ENCODE measurements at regions not wholly inside any gene's neighbourhood (a gene's known extent, or its start where the extent isn't known, plus 50 kb on each side); places are given as distances from the start of the nearest gene placed in this dataset.

- Histone ChIP-seq H3K4me1 (no peaks in the 10 kb centered on the region), H3K9me3 (no peaks in the 10 kb centered on the region), H3K27ac (no peak overlapping the region), H3K4me3 (no peak overlapping the region), H3K27me3 (peaks cover 5% of the 10 kb centered on the region), H3K36me3 (no peaks in the 10 kb centered on the region)
- 40% methylated on average over 14 of the region's 14 CpGs for WGBS
- TF ChIP-seq EP300 (IDR thresholded peaks at IDR 0.05) = no peak
- TF ChIP-seq CTCF (IDR thresholded peaks at IDR 0.05) = no peak
- TF ChIP-seq POLR2A (IDR thresholded peaks at IDR 0.05) = no peak
- no peak for TF ChIP-seq POLR2AphosphoS5 (IDR thresholded peaks at IDR 0.05)
- DNase-seq (ENCODE audit: low spot score in 2 of 2) = no peak
Measured at GRCh38 chr7:98705626-98706025, 88.5 kb downstream of the NPTX2 start.

- whole genome bisulfite sequencing = 69% methylated on average over 4 of the region's 4 CpGs
- H3K36me3 ChIP-seq = no peaks in the 10 kb centered on the region
- DNase-seq (ENCODE audit: low spot score in 2 of 2) = no peak
- TF ChIP-seq POLR2AphosphoS5 (IDR thresholded peaks at IDR 0.05) (no peak), POLR2A (IDR thresholded peaks at IDR 0.05) (no peak), CTCF (IDR thresholded peaks at IDR 0.05) (no peak), EP300 (IDR thresholded peaks at IDR 0.05) (no peak)
- H3K27me3 ChIP-seq = peaks cover 5% of the 10 kb centered on the region
- no peaks in the 10 kb centered on the region for H3K4me1 ChIP-seq
- no peaks in the 10 kb centered on the region for H3K9me3 ChIP-seq
- no peak overlapping the region for H3K27ac ChIP-seq
- no peak overlapping the region for H3K4me3 ChIP-seq
Measured at GRCh38 chr7:98707076-98707475, 90.0 kb downstream of the NPTX2 start.

GRCh38 chr7:98711945-98712344 lies 94.9 kb downstream of the NPTX2 start:
- Histone ChIP-seq H3K27me3 (no peaks in the 10 kb centered on the region), H3K4me3 (no peak overlapping the region), H3K36me3 (no peaks in the 10 kb centered on the region), H3K9me3 (no peaks in the 10 kb centered on the region), H3K4me1 (no peaks in the 10 kb centered on the region), H3K27ac (no peak overlapping the region)
- 91% methylated on average over 8 of the region's 10 CpGs for WGBS
- DNase-seq (ENCODE audit: low spot score in 2 of 2) = no peak
- TF ChIP-seq CTCF (IDR thresholded peaks at IDR 0.05) = no peak
- no peak for TF ChIP-seq POLR2AphosphoS5 (IDR thresholded peaks at IDR 0.05)

GRCh38 chr7:98713165-98713810 lies 96.2 kb downstream of the NPTX2 start:
- DNase-seq (ENCODE audit: low spot score in 2 of 2) = no peak
- no peak overlapping the region for H3K4me3 ChIP-seq
- WGBS = 32% methylated on average over 6 of the region's 6 CpGs
- H3K27ac ChIP-seq = no peak overlapping the region
- no peaks in the 10 kb centered on the region for H3K4me1 ChIP-seq
- H3K36me3 ChIP-seq = no peaks in the 10 kb centered on the region
- no peaks in the 10 kb centered on the region for H3K9me3 ChIP-seq
- no peaks in the 10 kb centered on the region for H3K27me3 ChIP-seq
- TF ChIP-seq EP300 (IDR thresholded peaks at IDR 0.05) (no peak), CTCF (IDR thresholded peaks at IDR 0.05) (no peak), POLR2A (IDR thresholded peaks at IDR 0.05) (no peak), POLR2AphosphoS5 (IDR thresholded peaks at IDR 0.05) (no peak)

- Histone ChIP-seq H3K27me3 (peaks cover 7% of the 10 kb centered on the region), H3K4me3 (no peak overlapping the region), H3K9me3 (no peaks in the 10 kb centered on the region), H3K36me3 (no peaks in the 10 kb centered on the region), H3K4me1 (no peaks in the 10 kb centered on the region), H3K27ac (no peak overlapping the region)
- DNase-seq (ENCODE audit: low spot score in 2 of 2) = no peak
- TF ChIP-seq POLR2AphosphoS5 (IDR thresholded peaks at IDR 0.05) (no peak), POLR2A (IDR thresholded peaks at IDR 0.05) (no peak), CTCF (IDR thresholded peaks at IDR 0.05) (no peak), EP300 (IDR thresholded peaks at IDR 0.05) (no peak)
- WGBS = 66% methylated on average over 8 of the region's 8 CpGs
Measured at GRCh38 chr7:98719396-98719795, 102.3 kb downstream of the NPTX2 start.

Measured in suprapubic skin (tissue), 4 donors.